Ovary (tissue), 7 donors: ENCODE measurements at regions not wholly inside any gene's neighbourhood (a gene's known extent, or its start where the extent isn't known, plus 50 kb on each side); places are given as distances from the start of the nearest gene placed in this dataset.

Experiments used
- DNase-seq, 5 donors: peaks; one replicate each; pipeline ENCODE4 v3.0.0-alpha.2; 2019 to 2020
- H3K27ac ChIP-seq, 2 donors: fragments of 200-600 bp; one replicate each; pipeline versions ENCODE4 v1.5.1 to v1.8.0; 2019 to 2022
- H3K27me3 ChIP-seq: fragments of 200-600 bp; one replicate; pipeline ENCODE4 v1.8.0; 2022
- H3K36me3 ChIP-seq: fragments of 200-600 bp; sonication (generic); one replicate; pipeline ENCODE4 v1.5.1; 2019
- H3K4me1 ChIP-seq: one replicate; pipeline ENCODE4 v1.8.1; 2013; ENCODE audit warnings: mild to moderate bottlenecking, moderate library complexity; ENCODE audit not compliant: insufficient read depth
- H3K4me3 ChIP-seq: fragments of 200-600 bp; sonication (generic); one replicate; pipeline ENCODE4 v1.5.1; 2017
- H3K9me3 ChIP-seq, 2 donors: fragments of 200-600 bp in 1 of 2; sonication (generic) in 1 of 2; one replicate each; pipeline versions ENCODE4 v1.5.1 to v1.8.1; 2013 to 2019; ENCODE audit warnings: mild to moderate bottlenecking in 1 of 2, moderate library complexity in 1 of 2
- EP300 ChIP-seq: sonication (generic); formaldehyde crosslinking; IDR thresholded peaks from one replicate; pipeline ENCODE4 v1.6.1; 2017; ENCODE audit warnings: antibody characterized with exemption
- POLR2A ChIP-seq: fragments of 450-650 bp; IDR thresholded peaks from one replicate; pipeline ENCODE4 v1.6.1; 2017; ENCODE audit warnings: antibody characterized with exemption, mild to moderate bottlenecking, moderate library complexity
- WGBS, 3 donors: extraction: QIAGEN DNeasy Blood & Tissue Kit in 1 of 3; methylation state at CpG; one replicate each; pipeline versions ENCODE4 v1.1.5 to v1.1.7; 2013 to 2017; 5-methylcytosine and 5-hydroxymethylcytosine counted together
- intact Hi-C, 4 donors: fragments of 100-400 bp; cut with DNase I; formaldehyde crosslinking; loops; one replicate each; pipeline versions ENCODE4 v1.11.0 to v1.15.1; 2022 to 2023
- TF ChIP-seq, protein P1 (sequence below), 3 donors: fragments of 450-650 bp in 2 of 3; fragments of 200-600 bp in 1 of 3; IDR thresholded peaks; one replicate each; pipeline versions ENCODE4 v1.5.1 to v1.8.0; 2016 to 2022; ENCODE audit warnings: antibody characterized with exemption in 3 of 3, mild to moderate bottlenecking in 1 of 3
- donor health status: DM: no; HTN: no; CAD: no; lungs with moderate emphysema.
- donor health status: DM: no; HTN: no; CAD: no.
- donor health status: Bipolar disorder and iron deficiency.
- donor health status: DM: no; HTN: no; CAD: no.
- donor health status: DM: yes; HTN: yes; CAD: no.

DNA sequence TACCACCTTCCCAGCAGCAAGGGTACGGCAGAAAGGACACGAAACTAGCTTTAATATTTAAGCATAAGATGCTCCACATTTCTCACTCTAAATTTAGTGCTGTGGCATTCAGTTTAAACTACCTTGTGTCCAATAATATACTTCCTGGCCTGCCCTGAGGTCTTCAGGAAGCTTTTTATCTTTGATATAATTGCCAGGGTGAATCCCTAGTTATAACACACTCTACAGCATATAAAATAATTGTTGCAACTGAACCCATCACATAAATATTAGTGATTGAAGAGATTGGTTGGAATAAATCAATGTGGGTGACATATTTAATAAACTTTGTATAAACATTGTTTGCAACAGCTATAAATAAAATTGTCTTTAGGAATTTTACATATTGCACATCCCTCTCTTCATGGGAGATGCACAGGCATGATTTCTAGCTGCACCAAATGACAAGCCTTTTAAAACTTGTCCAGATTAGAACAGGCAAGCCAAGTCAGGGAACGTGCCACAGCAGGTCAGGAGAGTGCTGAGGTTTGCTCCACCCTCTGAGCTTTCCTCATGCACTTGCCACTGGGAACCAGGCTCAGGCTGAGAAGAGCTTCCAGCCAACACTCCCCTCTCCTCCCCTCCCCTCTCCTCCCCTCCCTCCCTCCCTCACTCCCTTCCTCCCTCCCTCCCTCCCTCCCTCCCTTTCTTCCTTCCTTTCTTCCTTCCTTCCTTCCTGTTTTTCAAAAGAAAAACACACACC, 623.2 kb upstream of the PKN2 start:
- DNase-seq, result no peak
- Histone ChIP-seq H3K27ac (no peak overlapping the region), H3K27me3 (no peaks in the 10 kb centered on the region), H3K4me3 (no peak overlapping the region), H3K9me3 (no peaks in the 10 kb centered on the region), H3K4me1 (no peaks in the 10 kb centered on the region), H3K36me3 (no peaks in the 10 kb centered on the region)
- no peak for TF ChIP-seq POLR2A
- TF ChIP-seq, protein P1, sequence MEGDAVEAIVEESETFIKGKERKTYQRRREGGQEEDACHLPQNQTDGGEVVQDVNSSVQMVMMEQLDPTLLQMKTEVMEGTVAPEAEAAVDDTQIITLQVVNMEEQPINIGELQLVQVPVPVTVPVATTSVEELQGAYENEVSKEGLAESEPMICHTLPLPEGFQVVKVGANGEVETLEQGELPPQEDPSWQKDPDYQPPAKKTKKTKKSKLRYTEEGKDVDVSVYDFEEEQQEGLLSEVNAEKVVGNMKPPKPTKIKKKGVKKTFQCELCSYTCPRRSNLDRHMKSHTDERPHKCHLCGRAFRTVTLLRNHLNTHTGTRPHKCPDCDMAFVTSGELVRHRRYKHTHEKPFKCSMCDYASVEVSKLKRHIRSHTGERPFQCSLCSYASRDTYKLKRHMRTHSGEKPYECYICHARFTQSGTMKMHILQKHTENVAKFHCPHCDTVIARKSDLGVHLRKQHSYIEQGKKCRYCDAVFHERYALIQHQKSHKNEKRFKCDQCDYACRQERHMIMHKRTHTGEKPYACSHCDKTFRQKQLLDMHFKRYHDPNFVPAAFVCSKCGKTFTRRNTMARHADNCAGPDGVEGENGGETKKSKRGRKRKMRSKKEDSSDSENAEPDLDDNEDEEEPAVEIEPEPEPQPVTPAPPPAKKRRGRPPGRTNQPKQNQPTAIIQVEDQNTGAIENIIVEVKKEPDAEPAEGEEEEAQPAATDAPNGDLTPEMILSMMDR (IDR thresholded peaks at IDR 0.05), result no peak
- no peak for TF ChIP-seq EP300
- WGBS, 3 donors, result 70 to 81% (median 79%) methylated on average over 3 of the region's 3 CpGs
- intact Hi-C loops, result no loop called here

DNA sequence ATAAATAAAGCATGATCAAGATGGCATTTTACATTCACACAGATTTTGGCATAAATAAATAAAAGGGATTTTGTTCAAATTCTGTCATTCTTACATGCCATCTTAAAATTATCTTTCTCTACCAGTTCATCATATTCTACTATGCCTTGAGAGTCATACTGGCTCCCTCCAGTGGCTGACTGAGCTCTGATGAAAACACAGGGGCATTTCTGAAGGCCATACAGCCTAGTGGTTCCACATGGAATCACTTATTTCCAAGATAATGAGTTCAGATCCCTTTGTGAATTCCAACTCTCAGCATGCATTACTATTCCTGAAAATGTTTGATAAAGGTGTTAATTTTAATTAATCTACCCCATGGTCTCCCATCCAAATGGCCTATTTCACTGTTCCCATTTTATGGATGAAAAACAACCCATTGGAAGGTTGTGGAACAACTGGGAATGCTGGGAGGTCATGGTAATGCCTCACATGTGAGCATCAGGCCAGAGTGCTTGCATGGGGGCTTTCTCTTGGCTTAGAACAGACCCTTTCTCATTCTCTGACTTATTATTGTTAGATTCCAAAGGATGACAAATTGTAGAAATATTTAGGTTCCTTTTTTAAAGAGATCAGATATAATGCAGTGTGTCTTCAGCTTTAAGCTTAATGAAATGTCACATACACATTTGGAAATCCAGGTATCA, 622.4 kb upstream of the PKN2 start:
- H3K4me3 ChIP-seq, result no peak overlapping the region
- no peaks in the 10 kb centered on the region for H3K27me3 ChIP-seq
- H3K9me3 ChIP-seq, result no peaks in the 10 kb centered on the region
- intact Hi-C loops, result no loop called here
- H3K4me1 ChIP-seq, result no peaks in the 10 kb centered on the region
- no peak for DNase-seq
- H3K27ac ChIP-seq, result no peak overlapping the region
- TF ChIP-seq EP300 (no peak), POLR2A (no peak)
- TF ChIP-seq, protein P1 (IDR thresholded peaks at IDR 0.05), result peak in 1 of 3 donors; percentile 20
- no peaks in the 10 kb centered on the region for H3K36me3 ChIP-seq

DNA sequence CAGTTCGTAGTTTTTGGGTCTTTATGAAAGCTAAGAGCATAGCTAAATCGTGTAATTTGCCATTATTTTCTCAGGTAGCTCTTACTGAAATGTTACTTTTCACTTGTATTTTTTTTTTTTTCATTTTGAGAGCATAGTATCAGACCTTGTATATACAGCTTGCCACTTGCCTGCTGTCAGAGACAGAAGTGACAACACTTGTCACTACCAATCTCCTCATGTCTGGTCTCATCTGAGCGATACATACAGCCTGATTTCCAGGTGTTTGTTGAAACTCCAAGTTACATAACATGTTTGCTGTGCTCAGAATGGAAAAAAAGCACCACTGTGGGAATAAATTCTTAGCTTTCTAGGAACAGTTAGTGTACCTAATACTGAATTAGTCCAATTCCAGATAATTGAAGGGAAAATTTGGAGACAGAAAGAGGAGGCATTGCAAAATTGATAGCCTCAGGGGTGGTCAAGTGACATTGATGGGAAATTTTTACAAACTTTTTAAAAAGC, 621.4 kb upstream of the PKN2 start:
- no peak overlapping the region for H3K27ac ChIP-seq
- H3K27me3 ChIP-seq, result no peaks in the 10 kb centered on the region
- H3K4me3 ChIP-seq, result no peak overlapping the region
- 89 to 91% (median 90%) methylated on average over 3 of the region's 3 CpGs for WGBS, 3 donors
- intact Hi-C loops, result no loop called here
- DNase-seq, result no peak
- H3K36me3 ChIP-seq, result no peaks in the 10 kb centered on the region
- H3K4me1 ChIP-seq, result no peaks in the 10 kb centered on the region
- no peaks in the 10 kb centered on the region for H3K9me3 ChIP-seq
- TF ChIP-seq POLR2A, result no peak
- TF ChIP-seq EP300, result no peak
- TF ChIP-seq, protein P1 (IDR thresholded peaks at IDR 0.05), result no peak

DNA sequence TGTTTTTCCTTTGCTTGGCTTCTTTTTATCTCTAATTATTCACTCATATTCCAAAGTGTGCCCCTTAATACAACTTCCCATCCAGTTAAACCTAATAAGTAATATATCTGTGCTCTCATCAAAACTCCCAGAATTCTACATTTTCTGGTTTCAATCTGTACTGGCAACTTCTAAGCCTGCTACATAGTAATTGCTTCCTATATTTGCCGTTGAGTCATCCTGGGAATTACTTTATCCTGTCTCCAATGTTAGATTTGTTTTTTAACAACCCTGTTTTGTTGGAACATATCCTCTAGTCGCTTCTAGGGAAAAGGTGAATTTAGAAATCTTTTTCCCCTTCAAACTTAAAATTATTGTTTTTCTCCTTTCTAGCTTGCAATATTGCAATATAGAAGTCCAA, 620.5 kb upstream of the PKN2 start:
- TF ChIP-seq POLR2A (no peak), EP300 (no peak)
- TF ChIP-seq, protein P1 (IDR thresholded peaks at IDR 0.05), result no peak
- no peaks in the 10 kb centered on the region for H3K4me1 ChIP-seq
- 26 to 40% (median 33%) methylated on average over 2 of the region's 2 CpGs for WGBS, 3 donors

More for the DNA sequence above, 620.5 kb upstream of the PKN2 start:
- Histone ChIP-seq H3K9me3 (no peaks in the 10 kb centered on the region), H3K36me3 (no peaks in the 10 kb centered on the region), H3K4me3 (no peak overlapping the region), H3K27me3 (no peaks in the 10 kb centered on the region), H3K27ac (no peak overlapping the region)
- intact Hi-C loops, result no loop called here
- no peak for DNase-seq
